Calu3 (cell line): ENCODE measurements at regions not wholly inside any gene's neighbourhood (a gene's known extent, or its start where the extent isn't known, plus 50 kb on each side); places are given as distances from the start of the nearest gene placed in this dataset.
A peak's percentile ranks its signal among the peaks of the same experiment; 100 is the strongest.

ENCODE experiments used
- BruUV-seq: library from RNA; stranded (reverse); fragments of 400-500 nt; replicated peaks from 2 replicates; lab custom pipeline; 2021; lab: Mats Ljungman, UMichigan
- CTCF ChIA-PET: fragments of 300-600 bp; sonication (Branson Sonifier 250); formaldehyde crosslinking; loops from one replicate; lab custom pipeline; 2022; ENCODE audit warnings: antibody characterized with exemption; lab: Charles Lee
- DNase-seq: peaks from one replicate; pipeline ENCODE4 v3.0.0; 2022
- H3K27ac Mint-ChIP-seq: one replicate; pipeline ENCODE4 v1.8.0; 2022; ENCODE audit warnings: mixed read lengths; ENCODE audit not compliant: unreplicated experiment
- H3K27me3 Mint-ChIP-seq: one replicate; pipeline ENCODE4 v1.8.0; 2022; ENCODE audit warnings: mixed read lengths; ENCODE audit not compliant: unreplicated experiment
- H3K36me3 Mint-ChIP-seq: one replicate; pipeline ENCODE4 v1.8.0; 2022; ENCODE audit warnings: mild to moderate bottlenecking, moderate library complexity, mixed read lengths; ENCODE audit not compliant: insufficient read depth, unreplicated experiment
- H3K4me1 Mint-ChIP-seq: one replicate; pipeline ENCODE4 v1.8.0; 2022; ENCODE audit warnings: mild to moderate bottlenecking, low read depth, mixed read lengths; ENCODE audit not compliant: unreplicated experiment
- H3K4me3 Mint-ChIP-seq: one replicate; pipeline ENCODE4 v1.8.0; 2022; ENCODE audit warnings: mild to moderate bottlenecking, low read depth, moderate library complexity, mixed read lengths; ENCODE audit not compliant: unreplicated experiment
- H3K9me3 Mint-ChIP-seq: one replicate; pipeline ENCODE4 v1.8.0; 2022; ENCODE audit warnings: low read depth, mixed read lengths; ENCODE audit not compliant: unreplicated experiment
- CTCF ChIP-seq: fragments of 200-600 bp; IDR thresholded peaks from one replicate; pipeline ENCODE4 v1.8.0; 2022; ENCODE audit warnings: antibody characterized with exemption; ENCODE audit not compliant: unreplicated experiment
- intact Hi-C: fragments of 100-400 bp; cut with micrococcal nuclease; formaldehyde crosslinking; loops from one replicate; pipeline ENCODE4 v1.10.0; 2022; ENCODE audit not compliant: unreplicated experiment

- no peaks in the 10 kb centered on the region for H3K4me1 Mint-ChIP-seq
- H3K36me3 Mint-ChIP-seq = no peaks in the 10 kb centered on the region
- BruUV-seq = no TSS peak
- H3K9me3 Mint-ChIP-seq = no peaks in the 10 kb centered on the region
- CTCF ChIA-PET = no interaction called here
- H3K27ac Mint-ChIP-seq = no peak overlapping the region
- no peaks in the 10 kb centered on the region for H3K27me3 Mint-ChIP-seq
- no peak overlapping the region for H3K4me3 Mint-ChIP-seq
- intact Hi-C loops = no loop called here
- no peak for TF ChIP-seq CTCF
- no peak for DNase-seq
Measured at GRCh38 chr3:150136242-150136641, 165.5 kb upstream of the PFN2 start.

GRCh38 chr3:150135287-150135721, 164.6 kb upstream of the PFN2 start:
- peaks cover 7% of the 10 kb centered on the region for H3K27me3 Mint-ChIP-seq
- no TSS peak for BruUV-seq
- no peak overlapping the region for H3K4me3 Mint-ChIP-seq
- H3K27ac Mint-ChIP-seq = no peak overlapping the region
- H3K36me3 Mint-ChIP-seq = no peaks in the 10 kb centered on the region
- TF ChIP-seq CTCF = no peak
- CTCF ChIA-PET = no interaction called here
- intact Hi-C loops = no loop called here
- no peaks in the 10 kb centered on the region for H3K9me3 Mint-ChIP-seq
- no peaks in the 10 kb centered on the region for H3K4me1 Mint-ChIP-seq
- no peak for DNase-seq

GRCh38 chr3:150133293-150133692, 162.6 kb upstream of the PFN2 start:
- no peaks in the 10 kb centered on the region for H3K36me3 Mint-ChIP-seq
- CTCF ChIA-PET = interaction anchor here (1.3 kb wide), 1 partner anchor 18 kb away, joined by 3 read pairs; no protein-coding TSS in a partner anchor
- no peak for DNase-seq
- no peaks in the 10 kb centered on the region for H3K4me1 Mint-ChIP-seq
- no TSS peak for BruUV-seq
- H3K9me3 Mint-ChIP-seq = no peaks in the 10 kb centered on the region
- TF ChIP-seq CTCF = no peak
- H3K27me3 Mint-ChIP-seq = peaks cover 16% of the 10 kb centered on the region
- intact Hi-C loops = no loop called here
- no peak overlapping the region for H3K27ac Mint-ChIP-seq
- no peak overlapping the region for H3K4me3 Mint-ChIP-seq

GRCh38 chr3:150132101-150132749, 161.5 kb upstream of the PFN2 start:
- intact Hi-C loops = no loop called here
- no TSS peak for BruUV-seq
- peaks cover 17% of the 10 kb centered on the region for H3K27me3 Mint-ChIP-seq
- DNase-seq = peak; percentile 22
- H3K4me3 Mint-ChIP-seq = no peak overlapping the region
- no peaks in the 10 kb centered on the region for H3K4me1 Mint-ChIP-seq
- CTCF ChIA-PET = interaction anchor here (1.1 to 1.3 kb wide), 2 partner anchors 17 to 52 kb away, joined by 3 read pairs; no protein-coding TSS in a partner anchor
- H3K9me3 Mint-ChIP-seq = no peaks in the 10 kb centered on the region
- no peaks in the 10 kb centered on the region for H3K36me3 Mint-ChIP-seq
- TF ChIP-seq CTCF = no peak
- H3K27ac Mint-ChIP-seq = no peak overlapping the region
